NCI-H526 (cell line): ENCODE measurements at regions not wholly inside any gene's neighbourhood (a gene's known extent, or its start where the extent isn't known, plus 50 kb on each side); places are given as distances from the start of the nearest gene placed in this dataset.
A peak's percentile ranks its signal among the peaks of the same experiment; 100 is the strongest.

ENCODE experiments used
- DNase-seq, 2 experiments: peaks; one replicate each; lab custom pipeline; 2025; lab: John Stamatoyannopoulos, UW

GRCh38 chr2:215619022-215619958, 183.4 kb upstream of the FN1 start:
- peak; percentile 26 to 51 for DNase-seq

- no peak for DNase-seq
Measured at GRCh38 chr2:215618145-215618544, 182.3 kb upstream of the FN1 start.

- DNase-seq = no peak
Measured at GRCh38 chr2:215617060-215617824, 181.4 kb upstream of the FN1 start.

GRCh38 chr2:215615803-215616174, 179.9 kb upstream of the FN1 start:
- DNase-seq = no peak

- no peak for DNase-seq
Measured at GRCh38 chr2:215615067-215615802, 179.4 kb upstream of the FN1 start.

GRCh38 chr2:215614296-215614695, 178.4 kb upstream of the FN1 start:
- DNase-seq = no peak

GRCh38 chr2:215613888-215614287, 178.0 kb upstream of the FN1 start:
- DNase-seq = no peak

- DNase-seq = no peak
Measured at GRCh38 chr2:215613280-215613679, 177.4 kb upstream of the FN1 start.

- no peak for DNase-seq
Measured at GRCh38 chr2:215612786-215613185, 176.9 kb upstream of the FN1 start.

GRCh38 chr2:215611609-215612386, 175.9 kb upstream of the FN1 start:
- DNase-seq = no peak

- no peak for DNase-seq
Measured at GRCh38 chr2:215609089-215610032, 173.5 kb upstream of the FN1 start.

- DNase-seq = no peak
Measured at GRCh38 chr2:215607766-215608165, 171.9 kb upstream of the FN1 start.

GRCh38 chr2:215606219-215606618, 170.4 kb upstream of the FN1 start:
- no peak for DNase-seq

- DNase-seq = no peak
Measured at GRCh38 chr2:215605214-215605613, 169.3 kb upstream of the FN1 start.

GRCh38 chr2:215604606-215605005, 168.7 kb upstream of the FN1 start:
- DNase-seq = no peak

GRCh38 chr2:215603440-215603839, 167.6 kb upstream of the FN1 start:
- no peak for DNase-seq

GRCh38 chr2:215602997-215603396, 167.1 kb upstream of the FN1 start:
- DNase-seq = no peak

- DNase-seq = no peak
Measured at GRCh38 chr2:215601990-215602721, 166.3 kb upstream of the FN1 start.

- no peak for DNase-seq
Measured at GRCh38 chr2:215601526-215601925, 165.7 kb upstream of the FN1 start.
